Thyroid gland (tissue), 4 donors: ENCODE measurements at regions not wholly inside any gene's neighbourhood (a gene's known extent, or its start where the extent isn't known, plus 50 kb on each side); places are given as distances from the start of the nearest gene placed in this dataset.

Source experiments
- POLR2A ChIP-seq, 2 donors: fragments of 450-650 bp; IDR thresholded peaks; one replicate each; pipeline ENCODE4 v1.6.1; 2017; ENCODE audit warnings: antibody characterized with exemption in 2 of 2, mild to moderate bottlenecking in 2 of 2, moderate library complexity in 1 of 2
- TF ChIP-seq, protein P1 (sequence below), 6 experiments: fragments of 200-600 bp in 3 of 6; fragments of 450-650 bp in 3 of 6; sonication (generic) in 3 of 6; IDR thresholded peaks; one replicate each; pipeline ENCODE4 v1.5.1; 2016 to 2019; ENCODE audit warnings: antibody characterized with exemption in 6 of 6, mild to moderate bottlenecking in 2 of 6, inconsistent platforms in 1 of 6, moderate library complexity in 1 of 6

DNA sequence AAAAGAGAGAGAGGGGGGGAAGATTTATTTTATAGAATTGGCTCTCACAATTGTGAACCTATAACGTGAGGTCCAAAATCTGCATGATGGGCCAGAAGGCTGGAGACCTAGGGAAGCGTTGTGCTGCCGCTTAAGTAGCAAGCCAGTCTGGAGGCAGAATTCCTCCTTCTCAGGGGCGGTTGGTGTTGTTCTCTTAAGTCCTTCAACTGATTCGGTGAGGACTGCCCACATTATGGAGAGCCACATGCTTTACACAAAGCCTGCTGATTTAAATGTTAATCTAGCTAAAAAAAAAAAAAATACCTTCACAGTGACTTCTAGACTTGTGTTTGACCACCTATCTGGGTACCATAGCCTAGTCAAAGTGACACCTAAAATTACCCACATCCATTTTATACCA lies 64.2 kb upstream of the CKS2 start:
- TF ChIP-seq, protein P1, sequence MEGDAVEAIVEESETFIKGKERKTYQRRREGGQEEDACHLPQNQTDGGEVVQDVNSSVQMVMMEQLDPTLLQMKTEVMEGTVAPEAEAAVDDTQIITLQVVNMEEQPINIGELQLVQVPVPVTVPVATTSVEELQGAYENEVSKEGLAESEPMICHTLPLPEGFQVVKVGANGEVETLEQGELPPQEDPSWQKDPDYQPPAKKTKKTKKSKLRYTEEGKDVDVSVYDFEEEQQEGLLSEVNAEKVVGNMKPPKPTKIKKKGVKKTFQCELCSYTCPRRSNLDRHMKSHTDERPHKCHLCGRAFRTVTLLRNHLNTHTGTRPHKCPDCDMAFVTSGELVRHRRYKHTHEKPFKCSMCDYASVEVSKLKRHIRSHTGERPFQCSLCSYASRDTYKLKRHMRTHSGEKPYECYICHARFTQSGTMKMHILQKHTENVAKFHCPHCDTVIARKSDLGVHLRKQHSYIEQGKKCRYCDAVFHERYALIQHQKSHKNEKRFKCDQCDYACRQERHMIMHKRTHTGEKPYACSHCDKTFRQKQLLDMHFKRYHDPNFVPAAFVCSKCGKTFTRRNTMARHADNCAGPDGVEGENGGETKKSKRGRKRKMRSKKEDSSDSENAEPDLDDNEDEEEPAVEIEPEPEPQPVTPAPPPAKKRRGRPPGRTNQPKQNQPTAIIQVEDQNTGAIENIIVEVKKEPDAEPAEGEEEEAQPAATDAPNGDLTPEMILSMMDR (IDR thresholded peaks at IDR 0.05): no peak
- TF ChIP-seq POLR2A (IDR thresholded peaks at IDR 0.05): no peak
